Gastrocnemius medialis (tissue), 4 donors: ENCODE measurements at regions not wholly inside any gene's neighbourhood (a gene's known extent, or its start where the extent isn't known, plus 50 kb on each side); places are given as distances from the start of the nearest gene placed in this dataset.

ENCODE experiments used
- POLR2A ChIP-seq, 2 donors: fragments of 450-650 bp; IDR thresholded peaks; one replicate each; pipeline ENCODE4 v1.6.1; 2017; ENCODE audit warnings: antibody characterized with exemption in 2 of 2, mild to moderate bottlenecking in 2 of 2, moderate library complexity in 2 of 2
- TF ChIP-seq, protein P1 (sequence below), 5 experiments: fragments of 450-650 bp in 3 of 5; fragments of 200-600 bp in 2 of 5; sonication (generic) in 2 of 5; IDR thresholded peaks in 4 of 5; conservative IDR thresholded peaks in 1 of 5; 1 replicate in 4 of 5; 2 replicates in 1 of 5; pipeline ENCODE4 v1.5.1; 2016 to 2019; ENCODE audit warnings: antibody characterized with exemption in 5 of 5, mild to moderate bottlenecking in 3 of 5, moderate library complexity in 3 of 5

DNA sequence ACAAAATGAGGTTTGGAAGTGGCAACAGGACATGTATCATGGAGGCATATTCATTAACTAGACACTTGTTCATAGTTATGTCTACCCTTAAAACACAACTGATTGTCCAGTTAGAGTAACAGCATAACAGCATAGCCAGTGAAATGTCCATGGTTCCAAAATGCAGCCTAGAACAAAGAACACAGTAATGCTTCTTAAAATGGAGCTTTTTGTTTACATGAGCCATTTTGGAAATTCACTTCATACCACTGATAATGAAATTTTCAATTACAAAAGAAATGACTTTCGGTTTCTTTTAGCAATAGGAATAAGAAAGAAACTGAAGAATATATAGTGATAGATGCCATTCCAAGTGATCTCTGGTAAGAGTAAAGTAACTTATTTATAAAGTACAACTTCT is 111.1 kb upstream of the DST start:
- TF ChIP-seq POLR2A (IDR thresholded peaks at IDR 0.05): no peak
- TF ChIP-seq, protein P1, sequence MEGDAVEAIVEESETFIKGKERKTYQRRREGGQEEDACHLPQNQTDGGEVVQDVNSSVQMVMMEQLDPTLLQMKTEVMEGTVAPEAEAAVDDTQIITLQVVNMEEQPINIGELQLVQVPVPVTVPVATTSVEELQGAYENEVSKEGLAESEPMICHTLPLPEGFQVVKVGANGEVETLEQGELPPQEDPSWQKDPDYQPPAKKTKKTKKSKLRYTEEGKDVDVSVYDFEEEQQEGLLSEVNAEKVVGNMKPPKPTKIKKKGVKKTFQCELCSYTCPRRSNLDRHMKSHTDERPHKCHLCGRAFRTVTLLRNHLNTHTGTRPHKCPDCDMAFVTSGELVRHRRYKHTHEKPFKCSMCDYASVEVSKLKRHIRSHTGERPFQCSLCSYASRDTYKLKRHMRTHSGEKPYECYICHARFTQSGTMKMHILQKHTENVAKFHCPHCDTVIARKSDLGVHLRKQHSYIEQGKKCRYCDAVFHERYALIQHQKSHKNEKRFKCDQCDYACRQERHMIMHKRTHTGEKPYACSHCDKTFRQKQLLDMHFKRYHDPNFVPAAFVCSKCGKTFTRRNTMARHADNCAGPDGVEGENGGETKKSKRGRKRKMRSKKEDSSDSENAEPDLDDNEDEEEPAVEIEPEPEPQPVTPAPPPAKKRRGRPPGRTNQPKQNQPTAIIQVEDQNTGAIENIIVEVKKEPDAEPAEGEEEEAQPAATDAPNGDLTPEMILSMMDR (IDR thresholded peaks at IDR 0.05 in 4 of 5, conservative IDR thresholded peaks at IDR 0.05 in 1 of 5): no peak
